Progenitor cell of endocrine pancreas (in vitro differentiated cells): ENCODE measurements at regions not wholly inside any gene's neighbourhood (a gene's known extent, or its start where the extent isn't known, plus 50 kb on each side); places are given as distances from the start of the nearest gene placed in this dataset.

ENCODE experiments used
- DNase-seq: peaks from one replicate; pipeline ENCODE4 v3.0.0; 2021; ENCODE audit warnings: low spot score; ENCODE audit not compliant: unreplicated experiment
- H3K27ac Mint-ChIP-seq: 2 replicates; pipeline ENCODE4 v1.8.0; 2021; ENCODE audit warnings: mild to moderate bottlenecking, moderate library complexity, mixed read lengths
- H3K27me3 Mint-ChIP-seq: 2 replicates; pipeline ENCODE4 v1.8.0; 2021; ENCODE audit warnings: mixed read lengths
- H3K36me3 Mint-ChIP-seq: 2 replicates; pipeline ENCODE4 v1.8.0; 2022; ENCODE audit warnings: mixed read lengths; ENCODE audit not compliant: insufficient read depth
- H3K4me1 Mint-ChIP-seq: 2 replicates; pipeline ENCODE4 v1.8.0; 2021; ENCODE audit warnings: low read depth, mixed read lengths
- H3K4me3 Mint-ChIP-seq: 2 replicates; pipeline ENCODE4 v1.8.0; 2021; ENCODE audit warnings: low read depth, mild to moderate bottlenecking, moderate library complexity, mixed read lengths
- H3K9me3 Mint-ChIP-seq: 2 replicates; pipeline ENCODE4 v1.8.0; 2021; ENCODE audit warnings: low read depth, mixed read lengths
- CTCF ChIP-seq: fragments of 200-600 bp; sonication (generic); IDR thresholded peaks from one replicate; pipeline ENCODE4 v1.5.0; 2021; ENCODE audit warnings: antibody characterized with exemption, mild to moderate bottlenecking; ENCODE audit not compliant: unreplicated experiment

GRCh38 chr6:102907181-102907580, 1513.7 kb downstream of the GRIK2 start:
- Mint-ChIP-seq H3K9me3 (peaks cover 4% of the 10 kb centered on the region), H3K4me1 (no peaks in the 10 kb centered on the region), H3K36me3 (no peaks in the 10 kb centered on the region), H3K27me3 (no peaks in the 10 kb centered on the region), H3K4me3 (no peak overlapping the region), H3K27ac (no peak overlapping the region)
- no peak for TF ChIP-seq CTCF
- no peak for DNase-seq

GRCh38 chr6:102902471-102902870, 1509.0 kb downstream of the GRIK2 start:
- no peaks in the 10 kb centered on the region for H3K36me3 Mint-ChIP-seq
- H3K27me3 Mint-ChIP-seq: no peaks in the 10 kb centered on the region
- no peaks in the 10 kb centered on the region for H3K4me1 Mint-ChIP-seq
- DNase-seq: no peak
- no peak for TF ChIP-seq CTCF
- no peak overlapping the region for H3K27ac Mint-ChIP-seq
- no peak overlapping the region for H3K4me3 Mint-ChIP-seq
- H3K9me3 Mint-ChIP-seq: no peaks in the 10 kb centered on the region

- peaks cover 3% of the 10 kb centered on the region for H3K9me3 Mint-ChIP-seq
- no peak for DNase-seq
Observed at GRCh38 chr6:102895683-102896082, 1502.2 kb downstream of the GRIK2 start.

GRCh38 chr6:102885165-102885564, 1491.7 kb downstream of the GRIK2 start:
- no peak overlapping the region for H3K27ac Mint-ChIP-seq
- no peak overlapping the region for H3K4me3 Mint-ChIP-seq
- peaks cover 3% of the 10 kb centered on the region for H3K4me1 Mint-ChIP-seq
- no peaks in the 10 kb centered on the region for H3K9me3 Mint-ChIP-seq
- H3K36me3 Mint-ChIP-seq: no peaks in the 10 kb centered on the region
- TF ChIP-seq CTCF: no peak
- no peak for DNase-seq
- no peaks in the 10 kb centered on the region for H3K27me3 Mint-ChIP-seq

More at GRCh38 chr6:102895683-102896082, 1502.2 kb downstream of the GRIK2 start:
- H3K27ac Mint-ChIP-seq: no peak overlapping the region
- no peak for TF ChIP-seq CTCF
- no peaks in the 10 kb centered on the region for H3K36me3 Mint-ChIP-seq
- H3K4me3 Mint-ChIP-seq: no peak overlapping the region
- no peaks in the 10 kb centered on the region for H3K4me1 Mint-ChIP-seq
- H3K27me3 Mint-ChIP-seq: no peaks in the 10 kb centered on the region

GRCh38 chr6:102853249-102853955, 1459.9 kb downstream of the GRIK2 start:
- H3K27me3 Mint-ChIP-seq: no peaks in the 10 kb centered on the region
- no peaks in the 10 kb centered on the region for H3K9me3 Mint-ChIP-seq
- TF ChIP-seq CTCF: no peak
- no peaks in the 10 kb centered on the region for H3K36me3 Mint-ChIP-seq
- DNase-seq: no peak
- H3K4me1 Mint-ChIP-seq: peaks cover 29% of the 10 kb centered on the region
- no peak overlapping the region for H3K4me3 Mint-ChIP-seq
- H3K27ac Mint-ChIP-seq: peak overlapping the region; percentile 78
